ENCODE measurements at regions not wholly inside any gene's neighbourhood (a gene's known extent, or its start where the extent isn't known, plus 50 kb on each side); places are given as distances from the start of the nearest gene placed in this dataset.
"Not testable (repeated sequence)": the region's sequence is repeated elsewhere in the genome, so short reads cannot be mapped to it uniquely, and the experiment has no call there.

DNA sequence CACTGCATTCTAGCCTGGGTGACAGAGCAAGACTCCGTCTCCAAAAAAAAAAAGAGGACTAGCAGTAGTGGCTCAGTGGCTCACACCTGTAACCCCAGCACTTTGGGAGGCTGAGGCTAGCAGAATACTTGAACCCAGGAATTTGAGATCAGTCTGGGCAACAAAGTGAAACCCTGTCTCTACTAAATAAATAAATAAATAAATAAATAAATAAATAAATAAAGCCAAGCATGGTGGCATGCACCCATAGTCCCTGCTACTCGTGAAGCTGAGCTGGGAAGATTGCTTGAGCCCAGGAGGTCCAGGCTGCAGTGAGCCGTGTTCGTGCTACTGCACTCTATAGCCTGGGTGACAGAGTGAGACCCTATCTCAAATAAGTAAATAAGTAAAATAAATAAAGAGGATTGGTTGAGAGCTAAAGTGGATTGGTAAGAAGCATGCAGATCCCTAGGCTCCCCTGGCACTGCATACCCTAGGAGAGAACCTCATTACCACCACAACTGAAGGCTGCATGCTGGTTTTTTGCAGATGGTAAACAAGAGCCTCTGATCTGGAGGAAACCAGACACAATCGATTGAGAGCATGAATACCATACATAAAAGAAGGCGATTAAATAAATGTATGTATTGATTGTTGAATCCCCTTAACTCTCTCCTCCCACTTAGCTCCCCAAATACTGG is 163.2 kb downstream of the REEP3 start:
- Histone ChIP-seq H3K4me1 (no peaks in the 10 kb centered on the region), H3K4me3 (no peak overlapping the region), H3K9me3 (no peaks in the 10 kb centered on the region), H3K27me3 (no peaks in the 10 kb centered on the region), H3K27ac (no peak overlapping the region), H3K36me3 (no peaks in the 10 kb centered on the region)
- no peak for TF ChIP-seq CTCF (IDR thresholded peaks at IDR 0.05)
- no peak for DNase-seq (ENCODE audit: low spot score)

DNA sequence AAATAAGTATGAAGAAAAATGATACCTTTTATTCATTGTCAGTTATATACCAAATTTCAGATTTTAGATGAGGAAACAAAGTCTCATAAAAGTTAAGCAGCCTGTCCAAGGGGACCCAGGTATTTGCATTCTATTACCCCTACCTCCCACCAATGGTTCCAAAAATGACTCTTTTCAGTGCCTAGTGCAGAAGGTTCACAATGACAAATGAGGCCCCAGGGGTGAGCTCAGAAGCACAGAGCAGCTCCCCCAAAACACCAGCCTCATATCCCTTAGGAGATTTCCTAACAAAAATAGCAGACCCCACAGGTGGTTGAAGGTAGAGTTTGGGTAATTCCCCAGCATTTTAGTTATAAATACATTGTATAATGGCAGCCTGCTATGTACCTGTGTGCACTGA is 168.6 kb downstream of the REEP3 start:
- Histone ChIP-seq H3K9me3 (no peaks in the 10 kb centered on the region), H3K4me3 (no peak overlapping the region), H3K27me3 (no peaks in the 10 kb centered on the region), H3K27ac (no peak overlapping the region), H3K4me1 (peaks cover 0 to 8% of the 10 kb centered on the region in 2 donors), H3K36me3 (no peaks in the 10 kb centered on the region)
- no peak for DNase-seq (ENCODE audit: low spot score)
- no peak for TF ChIP-seq CTCF (IDR thresholded peaks at IDR 0.05)

DNA sequence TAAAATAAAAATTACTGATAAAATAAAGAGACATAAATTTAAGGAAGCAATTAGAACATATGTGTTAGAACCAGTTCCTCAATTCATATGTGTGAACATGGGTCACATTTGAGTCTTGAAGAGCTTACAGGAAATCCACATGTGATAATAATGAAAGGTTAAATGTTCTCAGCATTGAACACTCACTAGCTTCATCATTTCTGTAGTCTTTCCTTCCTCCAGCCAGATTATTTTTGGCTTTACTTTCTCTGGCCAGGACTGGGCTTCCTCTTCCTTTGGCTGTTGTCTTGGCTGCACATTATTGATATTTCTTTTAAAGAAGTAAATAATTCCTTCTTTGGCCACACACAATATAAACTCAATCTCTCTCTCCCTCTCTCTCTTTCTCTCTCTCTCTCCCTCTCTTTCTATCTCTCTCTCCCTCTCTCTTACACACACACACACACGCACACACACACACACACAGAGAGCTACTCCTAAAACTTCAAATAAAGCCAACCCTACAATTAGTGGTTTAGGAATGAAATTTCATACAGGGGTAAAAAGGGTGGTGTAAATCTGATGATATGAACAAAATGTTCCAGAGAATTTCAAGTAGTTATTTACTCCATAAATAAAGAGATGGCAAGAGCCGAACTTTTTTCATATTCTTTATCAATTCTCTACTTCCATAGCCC is 171.2 kb downstream of the REEP3 start:
- no peak for DNase-seq (ENCODE audit: low spot score)
- H3K4me1 ChIP-seq, result peaks cover 0 to 8% of the 10 kb centered on the region in 2 donors
- no peak for TF ChIP-seq CTCF (IDR thresholded peaks at IDR 0.05)
- no peaks in the 10 kb centered on the region for H3K27me3 ChIP-seq
- H3K4me3 ChIP-seq, result no peak overlapping the region
- H3K9me3 ChIP-seq, result no peaks in the 10 kb centered on the region
- peak overlapping the region; percentile 48 to 60 for H3K27ac ChIP-seq
- H3K36me3 ChIP-seq, result no peaks in the 10 kb centered on the region

- peak overlapping the region; percentile 48 to 60 for H3K27ac ChIP-seq
- H3K9me3 ChIP-seq; H3K4me1 ChIP-seq; H3K36me3 ChIP-seq; H3K27me3 ChIP-seq; DNase-seq (ENCODE audit: low spot score); H3K4me3 ChIP-seq: not testable (repeated sequence)
Observed at GRCh38 chr10:63693021-63693420, 171.8 kb downstream of the REEP3 start.

DNA sequence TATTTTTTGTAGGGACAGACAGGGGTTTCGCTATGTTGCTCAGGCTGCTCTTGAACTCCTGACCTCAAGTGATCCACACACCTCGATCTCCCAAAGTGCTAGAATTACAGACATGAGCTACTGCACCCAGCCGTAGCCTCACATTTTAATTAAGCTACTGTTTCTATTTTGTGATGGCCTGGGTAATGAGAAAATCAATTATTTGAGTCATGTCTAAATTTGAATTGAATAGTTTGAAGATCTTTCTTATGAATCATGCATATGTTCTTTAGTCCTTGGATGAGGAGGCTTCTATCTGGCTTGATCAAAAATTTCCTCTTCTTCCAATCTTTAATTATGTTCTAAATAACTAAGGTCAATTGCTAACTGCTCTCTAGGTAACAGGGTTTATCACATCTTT is 175.0 kb downstream of the REEP3 start:
- Histone ChIP-seq H3K27me3 (no peaks in the 10 kb centered on the region), H3K4me3 (no peak overlapping the region), H3K9me3 (no peaks in the 10 kb centered on the region), H3K4me1 (peaks cover 0 to 39% of the 10 kb centered on the region in 2 donors), H3K27ac (no peak overlapping the region), H3K36me3 (no peaks in the 10 kb centered on the region)
- TF ChIP-seq CTCF (IDR thresholded peaks at IDR 0.05), result no peak
- DNase-seq (ENCODE audit: low spot score), result no peak

- Histone ChIP-seq H3K36me3 (no peaks in the 10 kb centered on the region), H3K4me3 (no peak overlapping the region), H3K27ac (peak overlapping the region in 1 of 2 donors; percentile 78), H3K9me3 (no peaks in the 10 kb centered on the region), H3K4me1 (peaks cover 0 to 31% of the 10 kb centered on the region in 2 donors), H3K27me3 (no peaks in the 10 kb centered on the region)
- DNase-seq (ENCODE audit: low spot score), result no peak
- TF ChIP-seq CTCF (IDR thresholded peaks at IDR 0.05), result no peak
Observed at GRCh38 chr10:63697956-63698786, 177.0 kb downstream of the REEP3 start.
